HFFc6 (cell line): ENCODE measurements at regions not wholly inside any gene's neighbourhood (a gene's known extent, or its start where the extent isn't known, plus 50 kb on each side); places are given as distances from the start of the nearest gene placed in this dataset.

Experiments
- DNase-seq: peaks from one replicate; pipeline ENCODE4 v3.0.0-alpha.2; 2018
- H3K27ac Mint-ChIP-seq: 2 replicates; pipeline ENCODE4 v1.8.0; 2020; ENCODE audit warnings: mild to moderate bottlenecking, mixed read lengths
- H3K27me3 Mint-ChIP-seq: 2 replicates; pipeline ENCODE4 v1.8.0; 2021; ENCODE audit warnings: mild to moderate bottlenecking, moderate library complexity, mixed read lengths; ENCODE audit not compliant: insufficient read depth
- H3K36me3 Mint-ChIP-seq: 2 replicates; pipeline ENCODE4 v1.8.0; 2021; ENCODE audit warnings: low read depth, mixed read lengths
- H3K4me1 Mint-ChIP-seq: 2 replicates; pipeline ENCODE4 v1.8.0; 2020; ENCODE audit warnings: low read depth, mixed read lengths
- H3K4me3 Mint-ChIP-seq: 2 replicates; pipeline ENCODE4 v1.8.0; 2020; ENCODE audit warnings: mild to moderate bottlenecking, moderate library complexity, mixed read lengths
- H3K9me3 Mint-ChIP-seq: 2 replicates; pipeline ENCODE4 v1.8.0; 2020; ENCODE audit warnings: mild to moderate bottlenecking, mixed read lengths
- TF ChIP-seq, protein P1 (sequence below): fragments of 200-600 bp; sonication (generic); IDR thresholded peaks from 2 replicates; pipeline ENCODE4 v1.5.0; 2021; ENCODE audit warnings: antibody characterized with exemption, mild to moderate bottlenecking

DNA sequence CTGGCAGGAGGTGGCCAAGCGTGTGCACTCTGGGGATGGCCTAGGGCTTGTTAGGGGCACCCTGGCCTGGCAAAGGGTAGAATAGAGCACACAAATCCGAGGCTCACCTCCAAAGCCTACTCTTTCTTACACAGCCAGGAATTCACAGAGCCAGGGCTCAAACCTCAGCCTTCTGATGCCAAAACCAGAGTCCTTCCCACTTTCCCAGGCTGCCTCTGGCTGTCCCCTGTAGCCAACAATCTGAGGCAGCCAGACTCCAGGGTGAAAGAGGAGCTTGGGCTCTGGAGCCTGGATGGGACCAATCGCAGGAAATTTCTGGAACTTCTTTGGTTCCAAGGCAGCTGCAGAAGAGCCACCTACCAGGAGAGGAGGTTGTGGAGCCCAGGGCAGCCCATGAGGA, 127.9 kb downstream of the COPRS start:
- Mint-ChIP-seq H3K9me3 (peaks cover 10% of the 10 kb centered on the region; the same call in 1 of the 2 replicates), H3K4me1 (peaks cover 25% of the 10 kb centered on the region), H3K27me3 (no peaks in the 10 kb centered on the region), H3K36me3 (peaks cover 10% of the 10 kb centered on the region; the same call in 1 of the 2 replicates), H3K27ac (no peak overlapping the region), H3K4me3 (no peak overlapping the region)
- TF ChIP-seq, protein P1, sequence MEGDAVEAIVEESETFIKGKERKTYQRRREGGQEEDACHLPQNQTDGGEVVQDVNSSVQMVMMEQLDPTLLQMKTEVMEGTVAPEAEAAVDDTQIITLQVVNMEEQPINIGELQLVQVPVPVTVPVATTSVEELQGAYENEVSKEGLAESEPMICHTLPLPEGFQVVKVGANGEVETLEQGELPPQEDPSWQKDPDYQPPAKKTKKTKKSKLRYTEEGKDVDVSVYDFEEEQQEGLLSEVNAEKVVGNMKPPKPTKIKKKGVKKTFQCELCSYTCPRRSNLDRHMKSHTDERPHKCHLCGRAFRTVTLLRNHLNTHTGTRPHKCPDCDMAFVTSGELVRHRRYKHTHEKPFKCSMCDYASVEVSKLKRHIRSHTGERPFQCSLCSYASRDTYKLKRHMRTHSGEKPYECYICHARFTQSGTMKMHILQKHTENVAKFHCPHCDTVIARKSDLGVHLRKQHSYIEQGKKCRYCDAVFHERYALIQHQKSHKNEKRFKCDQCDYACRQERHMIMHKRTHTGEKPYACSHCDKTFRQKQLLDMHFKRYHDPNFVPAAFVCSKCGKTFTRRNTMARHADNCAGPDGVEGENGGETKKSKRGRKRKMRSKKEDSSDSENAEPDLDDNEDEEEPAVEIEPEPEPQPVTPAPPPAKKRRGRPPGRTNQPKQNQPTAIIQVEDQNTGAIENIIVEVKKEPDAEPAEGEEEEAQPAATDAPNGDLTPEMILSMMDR, result no peak
- DNase-seq, result no peak

DNA sequence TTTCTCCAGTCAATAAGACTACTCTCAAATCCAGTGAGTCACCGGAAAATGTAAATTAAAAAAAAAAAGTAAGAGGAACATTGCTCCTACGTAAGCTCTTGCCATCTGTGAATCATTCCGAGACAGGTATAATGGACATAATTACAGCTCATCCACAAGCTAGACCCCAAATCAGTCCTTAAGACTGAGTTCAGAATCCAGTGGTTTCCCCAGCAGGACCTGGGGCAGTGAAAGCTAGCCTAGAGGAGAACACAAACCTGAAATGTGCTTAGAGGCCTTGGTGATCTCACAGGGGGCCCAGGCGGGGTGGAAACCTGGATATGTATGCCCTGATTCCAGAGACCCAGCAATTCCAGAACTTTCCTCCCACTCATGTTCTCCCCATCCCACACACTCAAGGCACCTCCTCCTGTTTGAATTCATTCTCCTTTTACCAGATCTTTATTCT, 132.0 kb downstream of the COPRS start:
- no peak overlapping the region for H3K4me3 Mint-ChIP-seq
- H3K9me3 Mint-ChIP-seq, result peaks cover 8% of the 10 kb centered on the region; the same call in 1 of the 2 replicates
- peaks cover 8% of the 10 kb centered on the region; the same call in 1 of the 2 replicates for H3K36me3 Mint-ChIP-seq
- peaks cover 61% of the 10 kb centered on the region for H3K4me1 Mint-ChIP-seq
- TF ChIP-seq, protein P1, result no peak
- peak; percentile 43 for DNase-seq
- peak overlapping the region; percentile 81 for H3K27ac Mint-ChIP-seq
- no peaks in the 10 kb centered on the region for H3K27me3 Mint-ChIP-seq

DNA sequence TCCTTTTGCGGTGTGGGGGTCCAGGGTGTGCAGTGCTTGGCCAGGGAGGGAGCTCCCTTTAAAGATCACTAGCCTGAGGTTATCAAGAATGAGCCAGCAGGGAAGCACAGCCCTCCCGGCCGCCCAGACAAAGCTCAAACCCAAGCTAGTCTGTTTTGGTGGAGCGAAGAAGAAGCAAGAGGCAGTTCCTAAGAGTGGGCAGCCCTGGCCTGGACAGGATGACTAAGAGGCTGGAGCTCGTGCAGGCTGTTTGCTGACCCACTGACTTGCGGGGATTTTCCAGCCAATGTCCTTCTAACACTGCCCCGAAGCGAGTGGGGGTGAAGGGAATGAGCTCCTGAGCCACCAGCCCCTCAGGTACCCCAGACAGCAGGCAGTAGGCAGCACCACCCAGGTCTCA, 134.4 kb downstream of the COPRS start:
- H3K27me3 Mint-ChIP-seq, result no peaks in the 10 kb centered on the region
- peak overlapping the region; percentile 31; the same call in 1 of the 2 replicates for H3K4me3 Mint-ChIP-seq
- no peaks in the 10 kb centered on the region for H3K9me3 Mint-ChIP-seq
- peak; percentile 50 for DNase-seq
- peaks cover 73% of the 10 kb centered on the region for H3K4me1 Mint-ChIP-seq
- peak overlapping the region; percentile 94 for H3K27ac Mint-ChIP-seq
- no peaks in the 10 kb centered on the region; the same call in 1 of the 2 replicates for H3K36me3 Mint-ChIP-seq
- TF ChIP-seq, protein P1, result no peak

DNA sequence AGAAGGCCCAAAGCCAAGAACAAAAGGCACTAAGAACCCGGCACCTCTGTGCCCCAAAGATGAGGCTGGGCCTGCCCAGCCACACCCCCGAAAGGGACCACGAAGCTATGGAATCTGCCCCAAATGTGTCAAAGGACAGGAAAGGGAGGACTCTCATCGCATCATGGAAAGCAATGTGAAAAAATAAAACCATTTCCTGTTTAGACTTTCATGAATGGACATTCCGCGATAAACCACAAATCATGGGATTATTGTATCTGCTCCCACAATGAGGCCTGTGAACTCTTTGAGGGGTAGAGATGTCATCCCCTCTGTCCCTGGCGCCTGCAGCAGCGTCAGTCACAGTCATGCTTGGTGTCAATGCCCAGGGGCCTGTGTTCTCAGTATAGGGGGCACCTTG, 135.0 kb downstream of the COPRS start:
- H3K27ac Mint-ChIP-seq, result peak overlapping the region; percentile 94
- peak overlapping the region; percentile 44; the same call in 1 of the 2 replicates for H3K4me3 Mint-ChIP-seq
- H3K27me3 Mint-ChIP-seq, result no peaks in the 10 kb centered on the region
- TF ChIP-seq, protein P1, result no peak
- no peaks in the 10 kb centered on the region for H3K9me3 Mint-ChIP-seq
- DNase-seq, result peak; percentile 82
- peaks cover 75% of the 10 kb centered on the region for H3K4me1 Mint-ChIP-seq
- no peaks in the 10 kb centered on the region; the same call in 1 of the 2 replicates for H3K36me3 Mint-ChIP-seq

DNA sequence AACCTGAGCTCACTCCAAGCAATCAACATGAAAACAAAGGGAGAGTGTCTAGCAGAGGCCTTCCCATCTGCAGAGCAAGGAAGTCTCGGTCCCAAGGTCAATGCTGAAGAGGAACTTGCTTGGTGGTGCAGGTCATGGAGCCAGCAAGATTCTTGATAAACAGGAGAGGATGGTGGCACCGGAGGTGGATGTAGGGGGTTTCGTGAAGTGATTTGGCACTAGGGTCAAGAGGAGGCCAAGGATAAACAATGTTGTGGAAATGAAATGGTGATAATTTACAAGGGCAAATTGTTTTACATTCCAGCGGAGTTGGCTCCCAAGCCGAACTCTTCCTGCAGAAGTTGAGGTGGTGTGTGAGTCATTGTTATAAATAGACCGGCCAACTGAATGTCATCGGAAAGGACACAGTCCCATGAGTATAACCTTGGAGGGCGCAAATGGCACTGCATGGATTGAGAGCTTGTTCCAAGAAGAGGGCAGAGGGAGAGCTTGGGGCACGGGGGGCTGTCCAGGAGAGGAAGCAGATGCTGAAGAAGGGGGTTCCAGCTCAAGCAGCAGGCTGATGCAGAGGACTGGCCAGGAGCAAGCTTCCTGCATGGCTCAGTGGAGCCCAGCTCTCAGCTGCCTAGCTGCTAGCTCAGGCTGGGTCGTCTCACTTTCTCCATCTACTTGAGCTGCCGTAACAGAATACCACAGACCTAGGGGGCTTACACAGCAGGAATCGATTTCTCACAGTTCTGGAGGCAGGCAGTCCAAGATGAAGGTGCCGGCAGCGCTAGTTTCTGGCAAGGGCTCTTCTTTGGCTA, 136.6 kb downstream of the COPRS start:
- DNase-seq, result peak; percentile 79
- Mint-ChIP-seq H3K27ac (peak overlapping the region; percentile 94), H3K4me3 (peak overlapping the region; percentile 40), H3K36me3 (no peaks in the 10 kb centered on the region; the same call in 1 of the 2 replicates), H3K9me3 (no peaks in the 10 kb centered on the region), H3K4me1 (peaks cover 64% of the 10 kb centered on the region), H3K27me3 (no peaks in the 10 kb centered on the region)
- TF ChIP-seq, protein P1, result no peak
